Osteocyte (in vitro differentiated cells): ENCODE measurements at regions not wholly inside any gene's neighbourhood (a gene's known extent, or its start where the extent isn't known, plus 50 kb on each side); places are given as distances from the start of the nearest gene placed in this dataset.

Experiments used
- DNase-seq: peaks from one replicate; pipeline ENCODE4 v3.0.0; 2021; ENCODE audit warnings: mixed read lengths; ENCODE audit not compliant: unreplicated experiment; ENCODE audit errors: extremely low spot score
- H3K27ac Mint-ChIP-seq: one replicate; pipeline ENCODE4 v1.8.0; 2021; ENCODE audit warnings: mild to moderate bottlenecking, mixed read lengths; ENCODE audit not compliant: unreplicated experiment
- H3K27me3 Mint-ChIP-seq: one replicate; pipeline ENCODE4 v1.8.0; 2021; ENCODE audit warnings: mixed read lengths; ENCODE audit not compliant: unreplicated experiment
- H3K36me3 Mint-ChIP-seq: one replicate; pipeline ENCODE4 v1.8.0; 2021; ENCODE audit warnings: mixed read lengths; ENCODE audit not compliant: unreplicated experiment
- H3K4me1 Mint-ChIP-seq: one replicate; pipeline ENCODE4 v1.8.0; 2021; ENCODE audit warnings: mixed read lengths; ENCODE audit not compliant: unreplicated experiment
- H3K4me3 Mint-ChIP-seq: one replicate; pipeline ENCODE4 v1.8.0; 2021; ENCODE audit warnings: mild to moderate bottlenecking, moderate library complexity, mixed read lengths; ENCODE audit not compliant: unreplicated experiment
- H3K9me3 Mint-ChIP-seq: one replicate; pipeline ENCODE4 v1.8.0; 2021; ENCODE audit warnings: mixed read lengths; ENCODE audit not compliant: unreplicated experiment
- CTCF ChIP-seq: fragments of 200-600 bp; sonication (generic); IDR thresholded peaks from 2 replicates; pipeline ENCODE4 v1.5.0; 2021; ENCODE audit warnings: antibody characterized with exemption, mild to moderate bottlenecking, moderate library complexity

- H3K4me1 Mint-ChIP-seq, result no peaks in the 10 kb centered on the region
- DNase-seq, result no peak
- no peak for TF ChIP-seq CTCF
- no peak overlapping the region for H3K4me3 Mint-ChIP-seq
- no peak overlapping the region for H3K27ac Mint-ChIP-seq
- H3K27me3 Mint-ChIP-seq, result no peaks in the 10 kb centered on the region
- no peaks in the 10 kb centered on the region for H3K36me3 Mint-ChIP-seq
- peaks cover 22% of the 10 kb centered on the region for H3K9me3 Mint-ChIP-seq
These were observed 477.8 kb upstream of the MKI67 start for GRCh38 chr10:128604025-128604424.

- no peak for DNase-seq
- H3K4me3 Mint-ChIP-seq, result no peak overlapping the region
These were observed 479.0 kb upstream of the MKI67 start for GRCh38 chr10:128605180-128605579.

GRCh38 chr10:128606055-128606454 is 479.8 kb upstream of the MKI67 start:
- Mint-ChIP-seq H3K27me3 (no peaks in the 10 kb centered on the region), H3K4me1 (no peaks in the 10 kb centered on the region), H3K36me3 (no peaks in the 10 kb centered on the region), H3K9me3 (peaks cover 20% of the 10 kb centered on the region), H3K27ac (no peak overlapping the region), H3K4me3 (no peak overlapping the region)
- no peak for TF ChIP-seq CTCF
- no peak for DNase-seq

More at GRCh38 chr10:128605180-128605579, 479.0 kb upstream of the MKI67 start:
- H3K9me3 Mint-ChIP-seq, result peaks cover 22% of the 10 kb centered on the region
- no peak overlapping the region for H3K27ac Mint-ChIP-seq
- no peaks in the 10 kb centered on the region for H3K4me1 Mint-ChIP-seq
- no peaks in the 10 kb centered on the region for H3K27me3 Mint-ChIP-seq
- no peaks in the 10 kb centered on the region for H3K36me3 Mint-ChIP-seq
- TF ChIP-seq CTCF, result no peak

- no peak for DNase-seq
- no peaks in the 10 kb centered on the region for H3K36me3 Mint-ChIP-seq
- no peak for TF ChIP-seq CTCF
- no peaks in the 10 kb centered on the region for H3K27me3 Mint-ChIP-seq
- H3K4me1 Mint-ChIP-seq, result no peaks in the 10 kb centered on the region
- H3K4me3 Mint-ChIP-seq, result no peak overlapping the region
- H3K27ac Mint-ChIP-seq, result no peak overlapping the region
- peaks cover 14% of the 10 kb centered on the region for H3K9me3 Mint-ChIP-seq
These were observed 482.6 kb upstream of the MKI67 start for GRCh38 chr10:128608791-128609190.

GRCh38 chr10:128609460-128609859 is 483.2 kb upstream of the MKI67 start:
- H3K4me3 Mint-ChIP-seq, result no peak overlapping the region
- no peak for DNase-seq
- H3K9me3 Mint-ChIP-seq, result peaks cover 14% of the 10 kb centered on the region
- H3K27ac Mint-ChIP-seq, result no peak overlapping the region
- no peaks in the 10 kb centered on the region for H3K27me3 Mint-ChIP-seq
- H3K36me3 Mint-ChIP-seq, result no peaks in the 10 kb centered on the region
- H3K4me1 Mint-ChIP-seq, result no peaks in the 10 kb centered on the region
- TF ChIP-seq CTCF, result no peak
